ENCODE measurements at regions not wholly inside any gene's neighbourhood (a gene's known extent, or its start where the extent isn't known, plus 50 kb on each side); places are given as distances from the start of the nearest gene placed in this dataset.

GRCh38 chr1:200338451-200338850, 71.4 kb downstream of the ZNF281 start:
- TF ChIP-seq GABPA (IDR thresholded peaks at IDR 0.05; ENCODE audit: low read depth) (no peak), CTCF (IDR thresholded peaks at IDR 0.05; ENCODE audit: insufficient read depth, low read length) (no peak), POLR2AphosphoS5 (IDR thresholded peaks at IDR 0.05; ENCODE audit: low read depth) (no peak), SPI1 (IDR thresholded peaks at IDR 0.05; ENCODE audit: borderline replicate concordance, low read depth) (no peak), REST (IDR thresholded peaks at IDR 0.05; ENCODE audit: insufficient replicate concordance, low read depth) (no peak)
